ENCODE measurements at regions not wholly inside any gene's neighbourhood (a gene's known extent, or its start where the extent isn't known, plus 50 kb on each side); places are given as distances from the start of the nearest gene placed in this dataset.

DNA sequence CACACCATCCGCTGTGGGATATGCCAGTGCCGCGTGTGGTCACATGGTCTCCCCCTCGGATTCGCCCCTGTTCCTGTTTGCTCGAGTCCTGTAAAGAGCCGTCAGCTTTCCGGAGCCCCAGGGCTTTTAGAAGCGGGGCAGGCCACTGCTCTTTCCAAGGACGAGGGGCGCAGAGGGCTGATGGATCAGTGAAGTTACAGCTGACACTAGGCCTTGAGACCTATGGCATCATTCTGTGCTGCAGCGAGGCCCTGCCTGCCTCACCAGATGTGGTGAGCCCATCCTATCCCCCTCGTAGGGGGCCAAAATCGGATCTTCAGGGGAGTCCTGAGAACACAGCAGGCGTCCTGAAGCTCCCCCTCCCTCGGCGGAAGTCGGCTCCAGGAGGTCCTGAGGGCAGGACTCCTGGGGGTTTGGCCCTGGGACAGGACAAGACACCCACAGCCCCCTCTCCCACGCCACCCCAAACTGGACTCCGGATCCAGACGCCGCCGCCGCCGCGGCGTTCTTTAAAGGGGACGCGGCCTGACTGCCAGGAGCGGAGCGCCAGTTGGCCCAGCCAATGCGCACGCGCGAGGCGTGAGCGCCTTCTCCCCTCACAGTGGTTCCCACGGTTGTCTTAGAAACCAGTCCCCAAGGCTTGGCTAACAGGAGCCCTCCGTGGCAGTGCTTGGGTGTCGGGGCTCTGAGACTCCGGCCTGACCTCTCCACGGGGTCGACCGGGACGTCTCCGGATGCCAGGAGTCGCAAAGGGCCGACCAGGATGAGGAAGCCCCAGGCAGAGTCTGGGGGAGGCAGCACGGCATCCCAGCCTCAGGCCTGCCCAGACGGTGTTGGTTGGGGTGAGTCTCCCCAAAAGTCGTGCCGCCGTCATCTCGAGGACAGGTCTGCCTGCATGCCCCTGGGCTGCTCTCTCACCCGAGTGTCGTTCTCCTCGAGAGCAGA, 371.7 kb downstream of the ZNF716 start:
- TF ChIP-seq CTCF (IDR thresholded peaks at IDR 0.05) (no peak), POLR2A (IDR thresholded peaks at IDR 0.05) (no peak)

Data from heart left ventricle (tissue), 13 donors.